MM.1S (cell line): ENCODE measurements at regions not wholly inside any gene's neighbourhood (a gene's known extent, or its start where the extent isn't known, plus 50 kb on each side); places are given as distances from the start of the nearest gene placed in this dataset.

Experiments used
- EZH2 ChIP-seq: fragments of 300-600 bp; sonication (generic); optimal IDR thresholded peaks from 2 replicates; pipeline ENCODE3; 2017; ENCODE audit warnings: low read depth, mild to moderate bottlenecking, antibody characterized with exemption, low read length, mixed read lengths
- EZH2phosphoT487 ChIP-seq: fragments of 300-600 bp; sonication (generic); IDR thresholded peaks from 2 replicates; pipeline ENCODE4 v1.6.1; 2018; ENCODE audit warnings: antibody characterized with exemption, low read length
- TF ChIP-seq, protein P1 (sequence below): fragments of 300-600 bp; sonication (generic); IDR thresholded peaks from 2 replicates; pipeline ENCODE4 v1.5.1; 2016; ENCODE audit warnings: antibody characterized with exemption, low read length, mixed read lengths

DNA sequence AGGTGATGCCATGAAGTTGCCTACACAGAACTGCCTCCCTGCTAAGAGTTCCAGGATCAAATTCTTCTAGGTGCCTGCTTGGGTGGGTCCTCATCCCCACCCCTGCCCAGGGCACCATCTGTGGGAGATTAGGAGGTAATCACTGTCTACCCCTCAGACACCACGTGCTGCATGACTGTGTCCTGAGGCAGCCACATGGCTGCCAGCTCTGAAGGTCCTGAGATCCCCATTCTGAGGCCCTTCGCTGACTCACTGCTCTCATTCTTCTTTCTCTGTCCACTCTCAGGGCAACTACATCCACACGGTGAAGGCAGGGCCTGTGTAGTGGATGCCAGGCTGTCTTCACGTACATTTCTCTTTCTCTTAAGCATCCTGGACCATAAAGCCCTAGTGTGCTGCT, 222.9 kb upstream of the ANKRD55 start:
- TF ChIP-seq, protein P1, sequence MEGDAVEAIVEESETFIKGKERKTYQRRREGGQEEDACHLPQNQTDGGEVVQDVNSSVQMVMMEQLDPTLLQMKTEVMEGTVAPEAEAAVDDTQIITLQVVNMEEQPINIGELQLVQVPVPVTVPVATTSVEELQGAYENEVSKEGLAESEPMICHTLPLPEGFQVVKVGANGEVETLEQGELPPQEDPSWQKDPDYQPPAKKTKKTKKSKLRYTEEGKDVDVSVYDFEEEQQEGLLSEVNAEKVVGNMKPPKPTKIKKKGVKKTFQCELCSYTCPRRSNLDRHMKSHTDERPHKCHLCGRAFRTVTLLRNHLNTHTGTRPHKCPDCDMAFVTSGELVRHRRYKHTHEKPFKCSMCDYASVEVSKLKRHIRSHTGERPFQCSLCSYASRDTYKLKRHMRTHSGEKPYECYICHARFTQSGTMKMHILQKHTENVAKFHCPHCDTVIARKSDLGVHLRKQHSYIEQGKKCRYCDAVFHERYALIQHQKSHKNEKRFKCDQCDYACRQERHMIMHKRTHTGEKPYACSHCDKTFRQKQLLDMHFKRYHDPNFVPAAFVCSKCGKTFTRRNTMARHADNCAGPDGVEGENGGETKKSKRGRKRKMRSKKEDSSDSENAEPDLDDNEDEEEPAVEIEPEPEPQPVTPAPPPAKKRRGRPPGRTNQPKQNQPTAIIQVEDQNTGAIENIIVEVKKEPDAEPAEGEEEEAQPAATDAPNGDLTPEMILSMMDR, result no peak
- no peak for TF ChIP-seq EZH2phosphoT487
- TF ChIP-seq EZH2, result no peak
